ENCODE measurements at regions not wholly inside any gene's neighbourhood (a gene's known extent, or its start where the extent isn't known, plus 50 kb on each side); places are given as distances from the start of the nearest gene placed in this dataset.
"Not testable (repeated sequence)": the region's sequence is repeated elsewhere in the genome, so short reads cannot be mapped to it uniquely, and the experiment has no call there.

DNA sequence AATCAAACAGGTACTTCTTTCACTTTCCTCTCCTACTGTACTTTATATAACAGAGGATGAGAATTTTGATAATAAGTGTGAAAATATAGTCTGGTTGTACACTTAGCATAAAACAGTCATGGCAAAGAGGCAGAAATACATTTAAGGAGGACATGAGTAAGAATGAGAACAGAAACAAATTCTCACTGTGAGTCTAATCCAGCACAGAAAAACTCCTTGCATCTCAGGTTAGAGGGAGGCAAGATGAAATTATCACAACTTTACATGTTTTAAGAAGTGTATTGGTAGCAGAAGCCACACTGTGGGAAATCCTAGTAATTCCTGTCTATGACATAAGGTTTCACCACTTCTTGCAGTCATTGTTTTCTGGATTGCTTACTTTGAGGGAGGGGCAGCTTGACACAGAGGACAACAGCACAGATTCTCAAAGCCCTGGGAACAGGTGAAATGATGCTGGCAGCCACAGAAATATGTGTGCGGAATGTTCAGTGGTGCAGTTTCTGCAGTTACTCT, 733.6 kb upstream of the GBE1 start:
- Histone ChIP-seq H3K9me3 (ENCODE audit: insufficient read depth, low read depth, low read length) (no peaks in the 10 kb centered on the region), H3K9ac (ENCODE audit: low read depth, low read length) (no peak overlapping the region), H3K4me1 (ENCODE audit: insufficient read depth, low read length) (no peaks in the 10 kb centered on the region), H3K36me3 (ENCODE audit: insufficient read depth, low read depth, low read length) (no peaks in the 10 kb centered on the region), H3K27me3 (ENCODE audit: insufficient read depth, low read length) (no peaks in the 10 kb centered on the region), H3K27ac (ENCODE audit: low read length) (no peak overlapping the region), H3K4me3 (ENCODE audit: low read length) (no peak overlapping the region)

DNA sequence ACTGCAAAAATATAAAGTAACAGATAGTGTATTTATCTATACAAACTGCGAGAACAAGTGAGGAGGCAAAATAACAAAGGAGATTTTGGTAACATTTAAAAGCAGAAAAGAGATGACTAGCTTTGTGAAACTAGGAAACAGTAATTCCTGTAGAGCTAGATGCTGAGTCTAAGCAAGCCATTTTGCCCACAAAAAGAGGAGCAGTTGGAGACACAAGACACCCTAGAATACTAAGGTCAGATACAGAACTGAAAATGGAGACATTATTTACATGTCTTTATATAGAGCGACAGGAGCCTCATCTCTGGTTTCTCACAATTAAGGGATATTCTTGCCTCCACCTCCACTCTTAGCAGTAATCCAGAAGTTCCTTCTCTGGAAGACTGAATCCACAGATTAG, 732.4 kb upstream of the GBE1 start:
- Histone ChIP-seq H3K9ac (ENCODE audit: low read depth, low read length) (no peak overlapping the region), H3K9me3 (ENCODE audit: insufficient read depth, low read depth, low read length) (no peaks in the 10 kb centered on the region), H3K4me3 (ENCODE audit: low read length) (no peak overlapping the region), H3K27me3 (ENCODE audit: insufficient read depth, low read length) (no peaks in the 10 kb centered on the region), H3K36me3 (ENCODE audit: insufficient read depth, low read depth, low read length) (no peaks in the 10 kb centered on the region), H3K27ac (ENCODE audit: low read length) (no peak overlapping the region), H3K4me1 (ENCODE audit: insufficient read depth, low read length) (no peaks in the 10 kb centered on the region)

DNA sequence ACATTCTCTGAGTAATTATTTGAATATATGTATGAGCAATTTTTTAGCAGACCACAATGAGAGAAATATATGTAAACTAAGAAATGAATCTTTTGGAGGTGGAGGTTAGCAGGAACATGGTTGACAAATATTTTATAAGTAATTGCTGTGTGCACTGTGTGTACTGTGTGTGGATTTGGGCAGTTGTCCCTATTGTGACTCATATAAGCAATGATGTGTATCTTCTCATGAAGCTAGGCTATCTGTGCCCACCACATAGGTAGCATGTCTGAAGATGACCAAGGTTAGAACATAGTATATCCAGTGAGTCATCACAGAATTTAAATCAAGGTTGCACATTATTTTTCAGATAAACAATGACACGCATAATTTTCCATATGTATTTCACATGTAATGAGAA, 713.9 kb upstream of the GBE1 start:
- H3K4me3 ChIP-seq (ENCODE audit: low read length), result no peak overlapping the region
- peaks cover 12% of the 10 kb centered on the region; the same call in 1 of the 2 replicates for H3K9me3 ChIP-seq (ENCODE audit: insufficient read depth, low read depth, low read length)
- H3K36me3 ChIP-seq (ENCODE audit: insufficient read depth, low read depth, low read length), result no peaks in the 10 kb centered on the region
- no peak overlapping the region for H3K9ac ChIP-seq (ENCODE audit: low read depth, low read length)
- H3K4me1 ChIP-seq (ENCODE audit: insufficient read depth, low read length), result no peaks in the 10 kb centered on the region
- H3K27ac ChIP-seq (ENCODE audit: low read length), result no peak overlapping the region
- H3K27me3 ChIP-seq (ENCODE audit: insufficient read depth, low read length), result no peaks in the 10 kb centered on the region

DNA sequence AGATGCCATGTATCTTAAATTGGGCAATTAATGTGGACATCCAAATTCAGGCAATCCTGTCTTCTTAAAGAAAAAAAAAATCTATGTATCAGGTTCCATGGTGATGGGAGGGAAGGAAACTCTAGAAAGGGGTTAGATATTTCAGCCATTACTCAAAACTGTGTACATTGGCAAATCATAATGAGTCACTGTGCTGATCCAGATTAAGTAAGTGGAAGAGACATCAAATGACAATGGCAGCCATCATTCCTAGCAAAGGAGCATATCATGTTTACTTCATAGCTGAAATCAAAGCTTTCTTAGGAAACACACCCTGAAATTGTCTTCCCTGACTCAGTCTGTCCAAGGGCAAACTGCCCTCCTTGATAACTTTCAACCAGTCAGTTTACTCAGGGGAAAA, 713.3 kb upstream of the GBE1 start:
- H3K27ac ChIP-seq (ENCODE audit: low read length), result no peak overlapping the region
- no peak overlapping the region for H3K9ac ChIP-seq (ENCODE audit: low read depth, low read length)
- peaks cover 12% of the 10 kb centered on the region; the same call in 1 of the 2 replicates for H3K9me3 ChIP-seq (ENCODE audit: insufficient read depth, low read depth, low read length)
- no peak overlapping the region for H3K4me3 ChIP-seq (ENCODE audit: low read length)
- H3K4me1 ChIP-seq (ENCODE audit: insufficient read depth, low read length), result no peaks in the 10 kb centered on the region
- no peaks in the 10 kb centered on the region for H3K27me3 ChIP-seq (ENCODE audit: insufficient read depth, low read length)
- H3K36me3 ChIP-seq (ENCODE audit: insufficient read depth, low read depth, low read length), result no peaks in the 10 kb centered on the region

DNA sequence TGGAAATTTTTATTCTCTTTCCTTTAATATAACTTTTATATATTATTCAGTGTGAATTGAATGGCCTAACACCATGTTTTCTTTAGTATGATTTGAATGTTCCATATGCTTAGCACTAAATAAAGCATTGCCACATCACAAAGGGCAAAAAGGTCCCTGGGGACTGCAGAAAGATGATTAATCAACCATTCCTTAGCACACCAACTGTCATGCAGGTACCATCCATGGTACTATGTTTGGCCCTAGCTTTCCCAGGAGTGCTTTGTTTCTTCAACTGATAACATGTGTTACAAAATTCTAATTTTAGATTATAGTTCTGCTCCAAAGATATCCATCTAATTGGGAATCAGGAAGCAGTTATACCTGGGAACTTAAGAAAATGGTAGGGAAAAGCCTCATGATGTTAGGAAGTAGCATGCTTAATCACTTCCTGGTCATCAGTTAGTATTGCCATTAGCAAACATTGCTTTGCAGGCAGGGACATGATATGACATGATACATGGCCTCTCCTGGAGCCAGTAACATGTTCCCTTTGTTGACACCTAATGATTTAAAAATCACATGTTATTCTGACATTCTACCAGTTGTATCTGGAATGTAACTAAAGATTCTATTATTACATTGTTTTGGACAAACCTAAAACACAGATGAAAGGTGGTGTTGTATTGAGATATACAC, 712.6 kb upstream of the GBE1 start:
- no peak overlapping the region for H3K27ac ChIP-seq (ENCODE audit: low read length)
- no peaks in the 10 kb centered on the region for H3K36me3 ChIP-seq (ENCODE audit: insufficient read depth, low read depth, low read length)
- no peaks in the 10 kb centered on the region for H3K27me3 ChIP-seq (ENCODE audit: insufficient read depth, low read length)
- H3K9ac ChIP-seq (ENCODE audit: low read depth, low read length), result no peak overlapping the region
- no peak overlapping the region for H3K4me3 ChIP-seq (ENCODE audit: low read length)
- H3K9me3 ChIP-seq (ENCODE audit: insufficient read depth, low read depth, low read length), result peaks cover 12% of the 10 kb centered on the region; the same call in 1 of the 2 replicates
- no peaks in the 10 kb centered on the region for H3K4me1 ChIP-seq (ENCODE audit: insufficient read depth, low read length)

DNA sequence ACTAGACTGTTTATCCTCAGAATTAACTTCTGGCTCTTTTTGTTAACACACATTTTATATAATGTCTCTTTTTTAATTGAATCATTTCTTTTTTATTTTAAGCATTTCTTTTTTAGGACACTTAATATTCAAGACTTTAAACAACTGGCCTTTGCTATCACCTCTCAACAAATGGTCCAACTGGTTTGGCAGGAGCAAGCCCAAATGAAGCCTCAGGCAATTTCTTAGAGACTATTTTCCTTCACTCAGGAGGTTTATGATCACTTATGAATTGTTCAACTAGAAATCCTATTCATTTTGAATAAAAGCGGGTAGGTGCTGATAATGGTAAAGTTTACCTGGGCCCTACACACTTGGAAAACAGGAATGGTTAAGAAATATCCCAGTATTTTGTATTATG, 705.6 kb upstream of the GBE1 start:
- no peak overlapping the region for H3K9ac ChIP-seq (ENCODE audit: low read depth, low read length)
- H3K27me3 ChIP-seq (ENCODE audit: insufficient read depth, low read length), result no peaks in the 10 kb centered on the region
- no peaks in the 10 kb centered on the region for H3K36me3 ChIP-seq (ENCODE audit: insufficient read depth, low read depth, low read length)
- no peaks in the 10 kb centered on the region for H3K4me1 ChIP-seq (ENCODE audit: insufficient read depth, low read length)
- no peak overlapping the region for H3K4me3 ChIP-seq (ENCODE audit: low read length)
- no peak overlapping the region for H3K27ac ChIP-seq (ENCODE audit: low read length)
- H3K9me3 ChIP-seq (ENCODE audit: insufficient read depth, low read depth, low read length), result peaks cover under 1% of the 10 kb centered on the region; the same call in 1 of the 2 replicates

DNA sequence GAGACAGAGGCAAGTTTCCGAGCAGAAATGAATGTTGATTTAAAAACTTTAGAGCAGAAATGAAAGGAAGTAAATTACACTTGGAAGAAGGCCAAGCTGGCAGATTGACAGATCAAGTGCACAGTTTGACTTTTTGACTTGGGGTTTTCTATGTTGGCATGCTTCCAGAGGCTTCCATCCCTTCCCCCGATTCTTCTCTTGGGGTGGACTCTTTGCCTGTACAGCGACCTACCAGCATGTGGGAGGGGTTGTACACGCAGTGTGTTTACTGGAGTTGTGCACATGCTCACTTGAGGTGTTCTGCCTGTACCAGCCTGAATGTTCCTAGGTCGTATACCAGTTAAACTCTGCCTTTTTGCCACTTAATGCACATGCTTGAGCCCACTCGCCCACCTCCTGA, 701.5 kb upstream of the GBE1 start:
- no peak overlapping the region for H3K4me3 ChIP-seq (ENCODE audit: low read length)
- no peaks in the 10 kb centered on the region for H3K27me3 ChIP-seq (ENCODE audit: insufficient read depth, low read length)
- H3K36me3 ChIP-seq (ENCODE audit: insufficient read depth, low read depth, low read length), result no peaks in the 10 kb centered on the region
- H3K9ac ChIP-seq (ENCODE audit: low read depth, low read length), result no peak overlapping the region
- H3K4me1 ChIP-seq (ENCODE audit: insufficient read depth, low read length), result 0 out of 2 replicates have a peak, but pooled peaks cover 2% of the 10 kb centered on the region
- H3K9me3 ChIP-seq (ENCODE audit: insufficient read depth, low read depth, low read length), result no peaks in the 10 kb centered on the region
- H3K27ac ChIP-seq (ENCODE audit: low read length), result no peak overlapping the region

DNA sequence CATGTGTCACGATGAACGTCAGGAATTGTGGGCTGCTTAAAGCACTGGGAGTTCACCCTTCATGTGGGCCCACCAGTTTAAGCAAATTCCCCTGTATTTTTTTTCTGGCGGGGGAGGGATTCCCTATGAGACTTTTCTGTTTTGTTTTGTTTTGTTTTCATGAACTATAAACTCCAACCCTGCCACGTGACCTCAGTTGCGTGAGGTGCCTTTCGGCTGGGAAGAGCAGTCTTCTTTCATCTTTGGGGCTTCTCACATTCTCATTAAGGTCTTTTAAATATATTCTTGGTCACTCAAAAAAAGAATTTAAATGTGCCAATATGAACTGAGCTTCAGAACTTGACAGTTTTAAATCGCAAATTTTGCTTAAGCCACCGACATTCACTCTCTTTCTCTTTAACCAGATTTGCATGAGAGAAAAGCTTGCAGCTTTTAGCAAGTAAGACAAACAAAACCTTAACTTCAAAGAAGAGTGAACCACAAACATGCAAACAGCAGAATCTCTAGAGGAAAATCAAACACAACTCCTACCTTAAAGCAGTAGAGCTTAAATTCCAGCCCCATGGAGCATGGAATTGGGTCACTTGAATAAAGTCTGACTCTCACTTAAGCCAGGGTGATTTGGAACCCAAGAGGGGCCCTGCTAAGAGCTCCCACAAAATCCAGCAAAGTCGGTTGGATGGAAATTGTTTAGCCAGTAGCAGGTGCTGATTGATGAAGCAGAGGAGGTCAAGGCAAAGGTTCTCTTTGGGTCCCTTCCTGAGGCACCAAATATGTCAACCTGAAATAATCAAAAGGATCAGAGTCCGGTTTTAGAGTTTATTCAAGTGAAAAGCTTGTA, 699.8 kb upstream of the GBE1 start:
- Histone ChIP-seq H3K9ac (ENCODE audit: low read depth, low read length) (no peak overlapping the region), H3K4me1 (ENCODE audit: insufficient read depth, low read length) (0 out of 2 replicates have a peak, but pooled peaks cover 2% of the 10 kb centered on the region), H3K27ac (ENCODE audit: low read length) (no peak overlapping the region), H3K9me3 (ENCODE audit: insufficient read depth, low read depth, low read length) (no peaks in the 10 kb centered on the region), H3K4me3 (ENCODE audit: low read length) (no peak overlapping the region), H3K27me3 (ENCODE audit: insufficient read depth, low read length) (no peaks in the 10 kb centered on the region), H3K36me3 (ENCODE audit: insufficient read depth, low read depth, low read length) (no peaks in the 10 kb centered on the region)

DNA sequence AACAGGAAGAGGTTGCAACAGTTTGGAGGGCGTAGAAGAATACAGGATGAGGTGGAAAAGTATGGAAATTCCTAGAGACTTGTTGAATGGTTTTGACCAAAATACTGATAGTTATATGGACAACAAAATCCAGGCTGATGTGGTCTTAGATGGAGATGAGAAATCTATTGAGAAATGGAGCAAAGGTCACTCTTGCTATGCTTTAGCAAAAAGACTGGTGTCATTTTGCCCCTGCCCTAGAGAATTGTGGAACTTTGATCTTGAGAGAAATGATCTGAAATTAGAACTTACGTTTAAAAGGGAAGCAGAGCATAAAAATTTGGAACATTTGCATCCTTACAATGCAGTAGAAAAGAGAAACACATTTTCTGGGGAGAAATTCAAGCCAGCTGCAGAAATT, 686.9 kb upstream of the GBE1 start:
- H3K27me3 ChIP-seq (ENCODE audit: insufficient read depth, low read length), result no peaks in the 10 kb centered on the region

DNA sequence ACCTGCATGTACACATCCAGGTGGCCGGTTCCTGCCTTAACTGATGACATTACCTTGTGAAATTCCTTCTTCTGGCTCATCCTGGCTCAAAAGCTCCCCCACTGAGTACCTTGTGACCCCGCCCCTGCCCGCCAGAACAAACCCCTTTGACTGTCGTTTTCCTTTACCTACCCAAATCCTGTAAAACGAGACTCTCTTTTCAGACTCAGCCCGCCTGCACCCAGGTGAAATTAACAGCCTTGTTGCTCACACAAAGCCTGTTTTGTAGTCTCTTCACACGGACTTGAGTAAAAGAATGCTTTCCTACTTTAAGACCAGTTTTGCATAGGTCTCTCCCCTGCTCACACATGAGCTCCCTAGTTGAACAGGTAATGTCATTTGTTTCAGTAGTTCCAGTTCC, 667.4 kb upstream of the GBE1 start:
- H3K4me3 ChIP-seq (ENCODE audit: low read length), result peak overlapping the region; percentile 31
- H3K27me3 ChIP-seq (ENCODE audit: insufficient read depth, low read length); H3K27ac ChIP-seq (ENCODE audit: low read length): not testable (repeated sequence)

More for the DNA sequence above, 686.9 kb upstream of the GBE1 start:
- Histone ChIP-seq H3K9ac (ENCODE audit: low read depth, low read length) (no peak overlapping the region), H3K4me1 (ENCODE audit: insufficient read depth, low read length) (no peaks in the 10 kb centered on the region), H3K36me3 (ENCODE audit: insufficient read depth, low read depth, low read length) (no peaks in the 10 kb centered on the region), H3K27ac (ENCODE audit: low read length) (no peak overlapping the region), H3K9me3 (ENCODE audit: insufficient read depth, low read depth, low read length) (peaks cover 8% of the 10 kb centered on the region), H3K4me3 (ENCODE audit: low read length) (no peak overlapping the region)

DNA sequence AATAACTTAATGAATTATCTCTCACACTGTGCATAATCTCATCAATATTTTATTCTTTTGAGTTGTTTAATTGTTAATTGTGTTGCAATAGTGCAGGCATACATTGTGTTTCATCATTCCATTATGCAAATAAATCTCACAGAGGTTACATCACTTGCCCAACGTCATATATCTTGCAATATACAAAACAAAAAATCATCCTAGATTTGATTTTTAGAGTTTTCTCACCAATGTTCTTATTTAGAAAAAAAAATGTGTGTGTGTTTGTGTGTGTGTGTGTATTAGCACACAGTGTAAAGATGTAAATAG, 662.5 kb upstream of the GBE1 start:
- H3K27me3 ChIP-seq (ENCODE audit: insufficient read depth, low read length), result no peaks in the 10 kb centered on the region
- 0 out of 2 replicates have a peak overlapping the region, but pooled peaks have one; percentile 51 for H3K4me3 ChIP-seq (ENCODE audit: low read length)
- H3K9me3 ChIP-seq (ENCODE audit: insufficient read depth, low read depth, low read length), result no peaks in the 10 kb centered on the region
- H3K27ac ChIP-seq (ENCODE audit: low read length), result no peak overlapping the region
- no peaks in the 10 kb centered on the region for H3K36me3 ChIP-seq (ENCODE audit: insufficient read depth, low read depth, low read length)
- peaks cover 47% of the 10 kb centered on the region for H3K4me1 ChIP-seq (ENCODE audit: insufficient read depth, low read length)
- H3K9ac ChIP-seq (ENCODE audit: low read depth, low read length), result no peak overlapping the region

More for the DNA sequence above, 667.4 kb upstream of the GBE1 start:
- H3K36me3 ChIP-seq (ENCODE audit: insufficient read depth, low read depth, low read length); H3K9me3 ChIP-seq (ENCODE audit: insufficient read depth, low read depth, low read length): not testable (repeated sequence)
- H3K9ac ChIP-seq (ENCODE audit: low read depth, low read length), result peak overlapping the region; percentile 32; the same call in 1 of the 2 replicates
- H3K4me1 ChIP-seq (ENCODE audit: insufficient read depth, low read length), result peaks cover 53% of the 10 kb centered on the region
